ENCODE measurements at regions not wholly inside any gene's neighbourhood (a gene's known extent, or its start where the extent isn't known, plus 50 kb on each side); places are given as distances from the start of the nearest gene placed in this dataset.

GRCh38 chr1:10962483-10962882 is 50.0 kb upstream of the TARDBP start:
- Mint-ChIP-seq H3K9me3 (no peaks in the 10 kb centered on the region), H3K27ac (no peak overlapping the region), H3K27me3 (peaks cover 25% of the 10 kb centered on the region), H3K4me1 (peaks cover 6% of the 10 kb centered on the region), H3K4me3 (no peak overlapping the region), H3K36me3 (ENCODE audit: low read depth) (no peaks in the 10 kb centered on the region)
- ATAC-seq (replicated peaks) = no peak

All from activated T-helper 17 cell treated with anti-CD3 and anti-CD28 coated beads, Interleukin-2, amount 50 U/mL, for 72 hours (primary cell).